ENCODE measurements at regions not wholly inside any gene's neighbourhood (a gene's known extent, or its start where the extent isn't known, plus 50 kb on each side); places are given as distances from the start of the nearest gene placed in this dataset.

GRCh38 chr16:79294568-79294967 lies 306.0 kb downstream of the MAF start:
- DNase-seq, result no peak

GRCh38 chr16:79293836-79294460 lies 306.6 kb downstream of the MAF start:
- no peak for DNase-seq

GRCh38 chr16:79288066-79288465 lies 312.5 kb downstream of the MAF start:
- DNase-seq, result no peak

GRCh38 chr16:79287424-79287917 lies 313.1 kb downstream of the MAF start:
- DNase-seq, result no peak

- DNase-seq, result no peak
Measured at GRCh38 chr16:79286646-79287423, 313.7 kb downstream of the MAF start.

- DNase-seq, result no peak
Measured at GRCh38 chr16:79284766-79285165, 315.8 kb downstream of the MAF start.

- DNase-seq, result no peak
Measured at GRCh38 chr16:79283578-79283977, 317.0 kb downstream of the MAF start.

- no peak for DNase-seq
Measured at GRCh38 chr16:79282806-79283205, 317.7 kb downstream of the MAF start.

GRCh38 chr16:79278506-79278905 lies 322.0 kb downstream of the MAF start:
- no peak for DNase-seq

GRCh38 chr16:79276501-79276900 lies 324.0 kb downstream of the MAF start:
- DNase-seq, result no peak

GRCh38 chr16:79274264-79274663 lies 326.3 kb downstream of the MAF start:
- no peak for DNase-seq

GRCh38 chr16:79272141-79272577 lies 328.4 kb downstream of the MAF start:
- DNase-seq, result no peak

- no peak for DNase-seq
Measured at GRCh38 chr16:79271583-79271982, 329.0 kb downstream of the MAF start.

GRCh38 chr16:79270011-79270410 lies 330.5 kb downstream of the MAF start:
- DNase-seq, result no peak

- DNase-seq, result no peak
Measured at GRCh38 chr16:79269211-79269863, 331.2 kb downstream of the MAF start.

- no peak for DNase-seq
Measured at GRCh38 chr16:79267781-79268180, 332.8 kb downstream of the MAF start.

- DNase-seq, result no peak
Measured at GRCh38 chr16:79267146-79267545, 333.4 kb downstream of the MAF start.

GRCh38 chr16:79265701-79266100 lies 334.8 kb downstream of the MAF start:
- DNase-seq, result no peak

GRCh38 chr16:79265196-79265595 lies 335.3 kb downstream of the MAF start:
- DNase-seq, result no peak

- no peak for DNase-seq
Measured at GRCh38 chr16:79264237-79265109, 336.1 kb downstream of the MAF start.

GRCh38 chr16:79263425-79263824 lies 337.1 kb downstream of the MAF start:
- DNase-seq, result no peak
